GM18858 (cell line): ENCODE measurements at regions not wholly inside any gene's neighbourhood (a gene's known extent, or its start where the extent isn't known, plus 50 kb on each side); places are given as distances from the start of the nearest gene placed in this dataset.
"Not testable (repeated sequence)": the region's sequence is repeated elsewhere in the genome, so short reads cannot be mapped to it uniquely, and the experiment has no call there.

Experiments
- ATAC-seq: cut with Tn5 transposase; IDR thresholded peaks from one replicate; pipeline ENCODE4 v1.9.1; 2021; ENCODE audit not compliant: unreplicated experiment

DNA sequence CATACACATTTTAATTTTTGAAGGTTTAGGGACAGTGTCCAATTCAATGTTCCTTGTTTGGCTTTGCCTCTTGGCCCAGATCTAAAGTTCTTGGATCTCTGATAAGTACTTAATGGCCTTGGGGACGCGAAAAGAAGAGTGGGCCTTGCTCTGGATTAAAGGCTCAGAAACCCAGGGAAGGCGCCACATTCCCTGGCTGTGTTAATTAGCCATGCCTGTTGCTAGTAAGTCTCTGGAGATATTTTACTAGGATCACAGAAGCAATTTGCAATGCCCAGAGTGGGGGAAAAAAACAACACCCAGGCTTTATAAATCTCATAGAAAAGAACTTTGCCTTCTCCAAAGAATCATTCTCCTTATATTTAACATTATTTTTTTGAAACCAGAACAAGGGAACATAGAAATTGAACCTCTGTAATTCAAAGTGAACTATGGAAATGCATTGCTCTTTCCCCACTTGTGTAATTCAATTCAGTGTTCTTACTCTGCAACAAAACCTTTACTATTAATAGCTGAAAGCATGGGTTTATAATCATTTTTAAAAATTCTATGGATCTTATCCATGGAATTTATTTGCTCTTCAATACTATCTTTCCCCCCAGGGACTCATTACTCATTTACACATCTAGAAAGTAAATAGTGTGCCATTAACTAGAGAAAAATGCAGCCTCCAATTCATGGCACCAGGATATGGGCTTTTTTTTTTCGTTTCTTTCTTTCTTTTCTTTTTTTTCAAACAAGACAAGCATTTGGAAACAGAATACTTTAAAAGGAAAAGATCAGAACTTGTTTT lies 172.2 kb upstream of the ANKRD55 start:
- no peak for ATAC-seq

DNA sequence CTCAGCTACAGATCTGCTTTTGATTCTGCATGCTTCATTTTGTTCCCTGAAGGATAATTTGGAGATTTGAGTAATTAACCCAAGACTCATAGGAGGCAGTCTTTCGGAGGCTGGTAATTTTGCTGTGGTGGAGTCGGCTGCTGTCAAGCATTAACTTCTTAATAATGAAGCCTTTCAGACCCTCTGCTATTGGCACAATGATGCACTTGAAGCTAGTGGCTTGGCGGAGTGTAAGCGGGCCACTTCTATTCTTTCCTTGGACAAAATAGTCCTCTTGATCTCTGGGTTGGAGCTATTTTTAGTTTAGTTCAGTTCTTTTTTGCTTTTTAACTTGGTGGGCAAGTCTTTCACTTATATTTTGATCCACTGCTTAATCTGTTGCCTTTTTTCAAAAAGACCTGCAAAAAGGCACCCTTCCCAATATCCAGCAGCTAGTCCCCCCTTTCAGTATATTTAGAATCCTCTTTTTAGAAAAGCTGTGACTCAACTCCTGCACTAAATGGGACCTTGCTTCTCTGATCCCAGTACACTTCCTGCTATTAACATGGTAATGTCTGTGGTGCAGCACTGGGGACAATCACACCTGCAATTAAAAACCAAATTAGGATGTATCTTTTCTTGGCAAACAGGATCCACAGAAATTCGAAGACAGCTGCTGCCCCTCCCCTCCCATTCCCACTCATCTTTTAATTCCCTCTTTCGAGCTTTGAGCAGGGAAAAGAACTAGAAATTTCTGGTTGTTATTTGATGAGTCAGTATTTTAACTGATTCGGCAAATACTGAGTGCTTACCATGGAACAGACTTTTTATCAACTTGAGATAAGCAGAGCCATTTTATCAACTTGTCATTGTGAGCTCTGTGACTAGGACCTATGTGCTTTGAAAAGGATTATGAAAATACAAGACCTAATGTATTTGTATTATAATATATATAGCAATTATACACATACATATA lies 169.4 kb upstream of the ANKRD55 start:
- ATAC-seq, result no peak

DNA sequence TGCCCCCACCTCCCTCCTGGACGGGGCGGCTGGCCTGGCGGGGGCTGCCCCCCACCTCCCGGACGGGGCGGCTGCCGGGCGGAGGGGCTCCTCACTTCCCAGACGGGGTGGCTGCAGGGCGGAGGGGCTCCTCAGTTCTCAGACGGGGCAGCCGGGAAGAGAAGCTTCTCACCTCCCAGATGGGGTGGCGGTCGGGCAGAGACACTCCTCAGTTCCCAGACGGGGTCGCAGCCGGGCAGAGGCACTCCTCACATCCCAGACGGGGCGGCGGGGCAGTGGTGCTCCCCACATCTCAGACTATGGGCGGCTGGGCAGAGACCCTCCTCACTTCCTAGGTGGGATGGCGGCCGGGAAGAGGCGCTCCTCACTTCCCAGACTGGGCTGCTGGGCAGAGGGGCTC lies 164.7 kb upstream of the ANKRD55 start:
- ATAC-seq, result not testable (repeated sequence)

DNA sequence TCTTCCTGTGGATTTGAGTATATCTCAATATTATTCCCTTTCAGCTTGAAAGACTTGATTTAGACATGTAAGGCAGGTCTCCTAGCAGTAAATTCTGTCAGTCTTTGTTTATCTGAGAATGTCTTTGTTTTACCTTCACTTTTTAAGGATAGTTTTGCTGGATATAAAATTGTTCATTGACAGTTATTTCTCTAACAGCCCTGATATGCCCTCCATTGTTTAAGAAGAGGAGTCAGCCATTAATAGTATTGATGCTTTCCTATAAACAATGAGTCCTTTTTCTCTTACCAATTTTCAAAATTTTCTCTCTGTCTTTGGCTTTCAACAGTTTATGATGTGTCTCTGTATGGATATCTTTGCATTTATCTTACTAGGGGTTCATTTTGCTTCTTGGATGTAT lies 163.5 kb upstream of the ANKRD55 start:
- ATAC-seq, result no peak

DNA sequence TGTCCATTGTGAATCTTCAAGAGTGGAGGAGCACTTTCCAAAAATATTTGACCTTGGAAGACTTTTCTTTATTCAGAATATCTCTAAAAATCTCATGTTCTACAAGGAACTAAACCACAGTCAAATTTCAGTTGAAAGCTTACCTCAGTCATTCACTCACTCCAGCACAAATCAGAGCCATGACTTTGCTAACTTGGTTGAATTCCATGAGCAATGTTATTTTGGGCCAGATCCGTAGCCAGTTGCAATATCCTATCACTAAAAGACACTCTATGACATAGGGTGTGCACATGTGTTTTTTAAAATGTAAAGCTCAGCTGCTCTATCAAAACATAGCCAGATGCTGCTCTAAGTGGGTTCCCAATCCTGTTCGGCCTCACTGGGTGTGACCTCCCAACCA lies 156.1 kb upstream of the ANKRD55 start:
- ATAC-seq, result no peak

GRCh38 chr5:56388229-56388985 lies 155.3 kb upstream of the ANKRD55 start:
- no peak for ATAC-seq

- ATAC-seq, result no peak
Measured at GRCh38 chr5:56386046-56386445, 152.9 kb upstream of the ANKRD55 start.

DNA sequence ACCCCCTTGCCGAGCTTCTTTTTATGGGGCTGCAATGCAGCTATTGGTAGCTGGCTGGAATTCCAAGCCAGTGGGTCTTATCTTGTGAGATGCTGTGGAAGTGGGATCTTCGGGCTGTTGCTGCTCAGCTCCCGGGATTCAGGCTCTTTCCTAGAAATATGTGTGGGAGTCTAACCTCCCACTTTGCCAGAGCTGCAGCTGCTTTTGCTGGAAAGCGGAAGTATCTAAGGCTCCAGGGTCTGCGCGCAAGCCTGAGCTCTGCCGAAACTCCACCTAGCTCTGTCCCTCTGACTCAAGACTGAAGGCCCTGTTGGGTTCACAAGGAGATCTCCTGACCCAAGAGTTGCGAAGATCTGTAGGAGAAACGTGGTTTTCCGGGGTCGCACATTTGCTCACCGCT lies 151.1 kb upstream of the ANKRD55 start:
- ATAC-seq, result no peak

DNA sequence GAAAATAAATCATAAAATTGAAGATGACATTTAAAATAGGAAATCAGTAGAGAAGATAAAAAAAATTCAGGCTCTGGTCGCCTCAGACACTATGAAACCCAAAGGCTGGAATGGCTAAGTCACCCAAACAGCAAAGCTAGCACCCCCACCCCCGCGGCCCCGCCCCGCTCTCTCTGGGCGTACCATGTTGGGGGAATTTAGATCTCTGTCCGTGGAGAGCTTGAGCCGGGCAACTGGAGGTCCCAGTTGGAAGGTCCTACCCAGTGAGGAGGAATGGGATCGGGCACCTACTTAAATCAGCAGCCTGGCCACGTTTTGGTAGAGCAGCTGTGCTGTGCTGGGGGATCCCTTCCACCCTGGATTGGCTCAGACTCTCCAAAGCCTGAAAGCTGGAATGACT lies 150.6 kb upstream of the ANKRD55 start:
- no peak for ATAC-seq

DNA sequence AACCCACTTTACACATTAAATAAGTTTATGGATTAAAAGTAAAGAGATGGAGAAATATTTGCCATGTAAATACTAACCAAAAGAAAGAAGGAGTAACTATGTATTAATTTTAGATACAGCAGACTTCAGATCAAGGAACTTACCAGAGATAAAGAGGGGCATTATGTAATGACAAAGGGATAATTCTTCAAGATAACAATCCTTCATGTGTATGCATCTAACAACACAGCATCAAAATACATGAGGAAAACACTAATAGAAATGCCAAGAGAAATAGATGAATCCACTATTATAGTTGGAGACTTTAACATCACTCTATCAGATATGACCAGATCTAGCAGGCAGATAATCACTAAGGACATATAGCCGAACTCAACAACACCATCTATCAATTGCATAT lies 149.8 kb upstream of the ANKRD55 start:
- ATAC-seq, result no peak

- ATAC-seq, result no peak
Measured at GRCh38 chr5:56377573-56377972, 144.4 kb upstream of the ANKRD55 start.

DNA sequence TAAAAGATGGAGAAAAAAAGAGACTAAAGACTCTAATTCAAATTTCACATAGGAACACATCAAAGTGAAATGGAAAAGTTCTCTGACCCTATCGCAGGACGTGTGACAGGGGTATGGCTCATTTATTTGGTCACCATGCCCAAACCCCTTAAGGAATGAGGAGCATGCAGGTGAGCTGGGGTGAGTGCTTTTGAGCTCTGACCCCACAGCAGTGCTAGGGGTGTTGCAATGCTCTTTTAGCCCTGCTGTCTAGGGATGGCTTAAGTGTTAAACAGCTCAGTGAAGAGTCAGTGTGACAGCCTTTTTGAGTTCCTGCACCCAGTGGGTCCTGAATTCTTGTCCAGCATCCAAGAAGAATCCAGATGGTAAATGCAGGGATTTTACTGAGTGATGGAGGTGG lies 143.0 kb upstream of the ANKRD55 start:
- ATAC-seq, result no peak

- ATAC-seq, result no peak
Measured at GRCh38 chr5:56375011-56375410, 141.9 kb upstream of the ANKRD55 start.

- not testable (repeated sequence) for ATAC-seq
Measured at GRCh38 chr5:56372491-56372890, 139.4 kb upstream of the ANKRD55 start.

DNA sequence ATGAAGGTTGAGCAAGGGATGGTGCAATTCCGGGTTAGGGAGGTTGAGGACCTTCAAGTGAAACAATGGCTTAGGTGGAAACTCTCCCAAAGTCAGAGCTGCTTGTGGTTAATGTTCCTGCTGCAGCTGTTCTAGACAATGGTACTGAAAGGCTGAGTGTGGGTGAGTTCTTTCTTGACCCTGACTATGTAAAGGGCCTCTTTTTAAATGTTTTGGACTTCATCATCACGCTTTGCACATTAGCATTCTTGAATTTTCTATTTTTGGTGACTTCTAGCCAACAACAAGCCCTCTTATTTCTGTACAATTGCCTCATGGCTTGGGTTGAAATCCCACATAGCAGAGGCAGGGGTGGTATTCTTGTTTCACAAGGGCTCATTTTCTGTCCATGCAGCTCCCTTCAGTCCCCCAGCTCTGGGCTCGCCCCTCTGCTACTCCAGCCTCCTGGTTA lies 136.3 kb upstream of the ANKRD55 start:
- no peak for ATAC-seq

- ATAC-seq, result no peak
Measured at GRCh38 chr5:56367748-56368147, 134.6 kb upstream of the ANKRD55 start.

DNA sequence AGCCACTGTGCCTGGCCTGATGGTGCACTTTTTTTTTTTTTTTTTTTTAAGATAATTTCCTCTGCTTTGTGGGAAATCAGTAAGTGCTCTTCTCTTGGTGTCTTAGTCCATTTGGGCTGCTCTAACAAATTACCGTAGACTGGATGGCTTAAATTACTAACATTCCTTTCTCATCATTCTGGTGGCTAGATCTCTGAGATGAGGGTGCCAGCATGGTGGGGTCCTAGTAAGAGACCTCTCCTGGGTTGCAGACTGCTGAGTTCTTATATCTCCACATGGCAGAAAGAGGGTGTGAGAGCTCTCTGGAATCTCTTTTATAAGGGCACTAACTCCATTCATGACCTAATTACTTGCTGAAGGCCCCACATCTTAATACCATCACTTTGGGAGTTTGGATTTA lies 133.9 kb upstream of the ANKRD55 start:
- ATAC-seq, result no peak

DNA sequence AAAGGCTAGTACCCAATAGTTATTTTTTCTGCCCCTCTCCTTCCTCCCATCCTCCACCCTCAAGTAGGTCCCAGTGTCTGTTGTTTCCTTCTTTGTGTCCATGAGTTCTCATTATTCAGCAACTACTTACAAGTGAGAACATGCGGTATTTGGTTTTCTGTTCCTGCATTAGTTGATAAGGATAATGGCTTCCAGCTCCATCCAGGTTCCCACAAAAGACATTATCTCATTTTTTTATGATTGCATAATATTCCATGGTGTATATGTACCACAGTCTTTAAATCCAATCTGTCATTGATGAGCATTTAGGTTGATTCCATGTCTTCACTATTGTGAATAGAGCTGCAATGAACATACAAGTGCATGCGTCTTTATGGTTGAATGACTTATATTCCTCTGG lies 128.3 kb upstream of the ANKRD55 start:
- ATAC-seq, result no peak

- ATAC-seq, result no peak
Measured at GRCh38 chr5:56360816-56361215, 127.7 kb upstream of the ANKRD55 start.

DNA sequence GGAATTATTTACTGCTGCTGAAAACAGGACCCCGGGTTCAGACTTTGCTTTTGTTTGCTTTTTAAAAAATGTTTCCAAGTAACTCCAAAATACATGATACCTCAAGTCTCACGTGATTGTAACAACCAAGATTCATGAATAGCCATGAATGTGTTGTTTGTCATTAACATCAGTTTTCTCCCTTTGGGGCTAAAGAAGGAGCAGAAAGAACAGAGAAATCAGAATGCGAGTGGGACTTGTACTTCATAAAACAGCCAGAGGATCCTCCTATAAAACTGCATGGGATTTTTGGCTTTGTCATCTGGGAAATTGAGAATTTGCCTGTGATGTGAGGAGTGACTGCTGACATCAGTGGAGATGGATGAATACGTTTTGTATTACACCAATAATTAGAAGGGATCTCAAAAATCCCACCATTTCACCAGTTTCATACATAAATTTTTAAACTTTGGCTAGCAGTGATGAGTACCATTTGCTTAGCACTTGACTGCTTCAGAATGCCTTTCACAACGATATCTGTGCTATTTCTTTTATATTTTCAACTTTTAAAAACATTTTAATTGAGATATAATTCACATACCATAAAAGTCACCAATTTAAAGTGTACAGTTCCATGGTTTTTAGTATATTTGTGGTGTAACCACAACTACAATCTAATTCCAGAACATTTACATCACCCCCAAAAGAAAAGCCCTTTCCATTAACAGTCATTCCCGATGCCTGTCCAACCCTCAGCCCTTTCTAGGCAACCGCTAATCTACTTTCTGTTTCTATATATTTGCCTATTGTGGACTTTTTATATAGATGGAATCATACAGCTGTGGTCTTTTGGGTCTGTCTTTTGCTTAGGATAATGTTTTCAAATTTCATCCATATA lies 126.9 kb upstream of the ANKRD55 start:
- ATAC-seq, result no peak
